Stimulated activated CD4-positive, alpha-beta T cell treated with anti-CD3 and anti-CD28 coated beads, Interleukin-4, amount 100 ng/mL, for 24 hours (primary cell): ENCODE measurements at regions not wholly inside any gene's neighbourhood (a gene's known extent, or its start where the extent isn't known, plus 50 kb on each side); places are given as distances from the start of the nearest gene placed in this dataset.

Experiments used
- DNase-seq: peaks from one replicate; pipeline ENCODE4 v3.0.0-alpha.2; 2020

DNA sequence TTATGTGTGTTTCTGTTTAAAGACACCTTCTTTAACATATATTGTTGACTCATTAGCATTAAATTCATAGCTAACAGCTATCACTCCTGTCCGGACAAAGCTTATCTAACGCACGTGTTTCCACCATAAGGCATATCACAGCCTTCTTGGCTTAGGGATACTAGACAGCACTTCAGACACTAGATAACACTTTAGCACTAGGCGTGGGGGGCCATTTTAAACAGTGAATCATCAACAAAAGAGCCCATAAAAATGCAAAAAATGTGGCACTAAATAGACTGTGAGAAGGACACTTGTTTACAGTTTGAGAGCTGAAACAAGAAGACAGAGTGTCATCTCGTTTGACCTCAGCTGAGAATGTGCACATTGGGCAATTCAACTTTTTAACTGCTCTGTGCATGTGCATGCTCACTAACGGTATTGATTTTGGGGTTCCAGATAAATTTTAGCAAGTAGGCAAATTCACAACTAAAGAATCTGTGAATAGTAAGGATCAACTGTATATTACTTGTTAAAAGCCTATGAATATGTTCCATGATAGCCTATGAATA lies 58.9 kb upstream of the RAI2 start:
- no peak for DNase-seq

DNA sequence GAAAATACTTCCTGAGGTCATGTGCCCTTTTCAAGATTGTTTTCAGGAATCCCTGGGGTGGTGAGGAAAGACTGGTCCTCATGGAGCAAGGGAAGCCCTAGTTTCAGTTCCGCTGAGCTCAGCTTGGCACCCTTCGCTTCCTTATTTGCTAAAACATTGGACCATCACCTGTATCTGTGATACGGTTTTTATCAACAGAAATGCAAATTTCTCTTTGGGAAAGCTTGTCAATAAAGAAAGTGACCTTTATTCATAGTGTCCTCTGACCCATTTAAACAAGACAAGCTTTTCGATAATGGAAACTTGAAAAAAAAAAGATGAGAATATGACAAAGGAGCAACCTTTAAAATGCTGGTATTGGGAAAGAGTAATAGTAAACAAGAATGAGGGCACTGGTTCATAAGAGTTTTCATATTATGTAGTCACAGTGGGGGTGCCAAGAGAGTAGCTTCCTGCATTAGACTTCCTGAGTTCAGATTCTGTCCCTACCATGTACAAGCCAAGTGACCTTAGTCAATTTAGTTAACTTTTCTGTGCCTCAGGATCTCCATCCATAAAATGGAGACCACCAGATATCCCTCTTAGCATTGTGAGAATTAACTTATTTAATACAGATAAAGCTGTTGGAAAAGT lies 57.0 kb upstream of the RAI2 start:
- no peak for DNase-seq

DNA sequence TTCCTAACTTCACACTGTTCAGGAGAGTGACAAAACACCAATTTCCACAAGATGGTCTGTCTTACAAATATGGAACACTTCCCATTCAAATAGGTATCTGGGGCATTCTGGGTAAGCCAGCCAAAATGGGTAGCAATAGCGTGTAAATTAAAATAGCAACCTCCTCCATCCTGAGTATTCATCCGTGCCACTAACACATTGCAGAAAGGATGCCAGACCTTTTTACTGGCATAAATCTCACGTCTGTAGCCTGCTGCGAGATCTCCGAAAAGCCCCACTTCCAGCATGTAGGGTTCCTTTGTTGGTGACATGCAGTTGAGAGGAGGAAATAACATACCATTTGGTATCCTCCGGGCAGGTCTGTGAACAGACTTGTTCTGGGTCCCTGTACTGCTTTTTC lies 52.7 kb upstream of the RAI2 start:
- no peak for DNase-seq
